ENCODE measurements at regions not wholly inside any gene's neighbourhood (a gene's known extent, or its start where the extent isn't known, plus 50 kb on each side); places are given as distances from the start of the nearest gene placed in this dataset.

DNA sequence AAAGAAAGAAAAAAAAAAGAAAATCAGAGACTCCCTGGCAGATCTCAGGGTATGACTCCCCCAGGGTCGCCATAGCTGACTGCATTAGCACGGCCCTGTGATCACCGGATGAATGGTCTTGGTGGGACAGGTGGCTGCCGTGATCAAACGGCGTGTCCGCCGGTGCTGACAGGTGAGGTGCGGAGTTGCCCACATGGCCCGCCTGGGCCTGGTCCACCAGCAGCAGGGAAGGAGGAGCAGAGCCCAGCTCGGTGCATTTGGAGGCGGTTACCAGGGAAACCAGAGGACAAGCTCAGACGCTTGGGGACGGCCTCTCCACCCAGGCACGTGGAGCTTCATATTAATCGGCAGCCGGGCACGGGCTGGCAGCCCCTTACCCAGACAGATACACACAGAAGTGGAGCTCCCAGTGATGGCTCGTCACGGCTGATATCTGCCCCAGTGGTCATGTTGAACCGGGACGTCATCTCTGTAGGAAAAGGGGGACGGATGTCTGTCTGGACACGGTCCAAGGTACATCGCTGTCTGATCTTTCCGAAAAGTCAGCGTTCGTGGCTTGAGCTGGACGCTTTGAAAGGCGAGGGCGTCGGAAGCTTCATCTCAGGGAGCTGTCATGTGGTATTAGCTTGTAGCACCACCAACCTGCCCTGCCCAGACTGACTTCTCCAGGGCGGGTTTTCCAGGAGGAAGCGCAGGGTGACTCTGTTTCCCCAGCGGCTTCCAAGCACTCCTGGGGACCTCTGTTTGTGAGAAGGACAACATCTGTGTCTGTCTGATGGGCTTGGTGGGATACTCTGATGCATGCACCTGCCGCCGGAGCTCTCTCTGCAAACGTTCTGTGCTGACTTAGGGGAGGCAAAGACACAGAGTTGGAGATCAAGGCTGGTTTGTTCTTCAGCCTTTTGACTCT lies 180.7 kb downstream of the CRLF2 start:
- TF ChIP-seq, protein P1, sequence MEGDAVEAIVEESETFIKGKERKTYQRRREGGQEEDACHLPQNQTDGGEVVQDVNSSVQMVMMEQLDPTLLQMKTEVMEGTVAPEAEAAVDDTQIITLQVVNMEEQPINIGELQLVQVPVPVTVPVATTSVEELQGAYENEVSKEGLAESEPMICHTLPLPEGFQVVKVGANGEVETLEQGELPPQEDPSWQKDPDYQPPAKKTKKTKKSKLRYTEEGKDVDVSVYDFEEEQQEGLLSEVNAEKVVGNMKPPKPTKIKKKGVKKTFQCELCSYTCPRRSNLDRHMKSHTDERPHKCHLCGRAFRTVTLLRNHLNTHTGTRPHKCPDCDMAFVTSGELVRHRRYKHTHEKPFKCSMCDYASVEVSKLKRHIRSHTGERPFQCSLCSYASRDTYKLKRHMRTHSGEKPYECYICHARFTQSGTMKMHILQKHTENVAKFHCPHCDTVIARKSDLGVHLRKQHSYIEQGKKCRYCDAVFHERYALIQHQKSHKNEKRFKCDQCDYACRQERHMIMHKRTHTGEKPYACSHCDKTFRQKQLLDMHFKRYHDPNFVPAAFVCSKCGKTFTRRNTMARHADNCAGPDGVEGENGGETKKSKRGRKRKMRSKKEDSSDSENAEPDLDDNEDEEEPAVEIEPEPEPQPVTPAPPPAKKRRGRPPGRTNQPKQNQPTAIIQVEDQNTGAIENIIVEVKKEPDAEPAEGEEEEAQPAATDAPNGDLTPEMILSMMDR (IDR thresholded peaks at IDR 0.05) = no peak
- TF ChIP-seq POLR2A (IDR thresholded peaks at IDR 0.05) = no peak

Data from breast epithelium (tissue), 3 donors.